ENCODE measurements at regions not wholly inside any gene's neighbourhood (a gene's known extent, or its start where the extent isn't known, plus 50 kb on each side); places are given as distances from the start of the nearest gene placed in this dataset.

GRCh38 chr4:125390727-125391126 is 76.0 kb downstream of the FAT4 start:
- FAIRE-seq: no peak
- DNase-seq (ENCODE audit: insufficient read length, low spot score): no peak
- TF ChIP-seq PAX5 (IDR thresholded peaks at IDR 0.05; ENCODE audit: insufficient read depth, low read length, severe bottlenecking) (no peak), POU2F2 (IDR thresholded peaks at IDR 0.05; ENCODE audit: low read depth, low read length) (no peak), SPI1 (IDR thresholded peaks at IDR 0.05; ENCODE audit: low read depth, low read length) (no peak), POLR2AphosphoS5 (IDR thresholded peaks at IDR 0.05; ENCODE audit: low read depth, low read length) (no peak), POLR2A (IDR thresholded peaks at IDR 0.05; ENCODE audit: low read depth, low read length) (no peak), TAF1 (IDR thresholded peaks at IDR 0.05; ENCODE audit: low read depth, low read length) (no peak)

- no peak for TF ChIP-seq TAF1 (IDR thresholded peaks at IDR 0.05; ENCODE audit: low read depth, low read length)
- TF ChIP-seq POLR2A (IDR thresholded peaks at IDR 0.05; ENCODE audit: low read depth, low read length): no peak
- TF ChIP-seq POLR2AphosphoS5 (IDR thresholded peaks at IDR 0.05; ENCODE audit: low read depth, low read length): no peak
- TF ChIP-seq PAX5 (IDR thresholded peaks at IDR 0.05; ENCODE audit: insufficient read depth, low read length, severe bottlenecking): no peak
- no peak for TF ChIP-seq SPI1 (IDR thresholded peaks at IDR 0.05; ENCODE audit: low read depth, low read length)
- TF ChIP-seq POU2F2 (IDR thresholded peaks at IDR 0.05; ENCODE audit: low read depth, low read length): no peak
- FAIRE-seq (no peak), DNase-seq (ENCODE audit: insufficient read length, low spot score) (no peak)
These were observed 77.9 kb downstream of the FAT4 start for GRCh38 chr4:125392694-125393093.

- no peak for TF ChIP-seq POLR2A (IDR thresholded peaks at IDR 0.05; ENCODE audit: low read depth, low read length)
- TF ChIP-seq POU2F2 (IDR thresholded peaks at IDR 0.05; ENCODE audit: low read depth, low read length): no peak
- no peak for TF ChIP-seq POLR2AphosphoS5 (IDR thresholded peaks at IDR 0.05; ENCODE audit: low read depth, low read length)
- no peak for TF ChIP-seq SPI1 (IDR thresholded peaks at IDR 0.05; ENCODE audit: low read depth, low read length)
- FAIRE-seq (no peak), DNase-seq (ENCODE audit: insufficient read length, low spot score) (no peak)
These were observed 79.1 kb downstream of the FAT4 start for GRCh38 chr4:125393825-125394224.

GRCh38 chr4:125397226-125397625 is 82.5 kb downstream of the FAT4 start:
- DNase-seq (ENCODE audit: insufficient read length, low spot score): no peak
- TF ChIP-seq POU2F2 (IDR thresholded peaks at IDR 0.05; ENCODE audit: low read depth, low read length) (no peak), SPI1 (IDR thresholded peaks at IDR 0.05; ENCODE audit: low read depth, low read length) (no peak)
- FAIRE-seq: no peak

- TF ChIP-seq POU2F2 (IDR thresholded peaks at IDR 0.05; ENCODE audit: low read depth, low read length) (no peak), TAF1 (IDR thresholded peaks at IDR 0.05; ENCODE audit: low read depth, low read length) (no peak), PAX5 (IDR thresholded peaks at IDR 0.05; ENCODE audit: insufficient read depth, low read length, severe bottlenecking) (no peak), POLR2A (IDR thresholded peaks at IDR 0.05; ENCODE audit: low read depth, low read length) (no peak), SPI1 (IDR thresholded peaks at IDR 0.05; ENCODE audit: low read depth, low read length) (no peak), POLR2AphosphoS5 (IDR thresholded peaks at IDR 0.05; ENCODE audit: low read depth, low read length) (no peak)
- no peak for FAIRE-seq
- DNase-seq (ENCODE audit: insufficient read length, low spot score): no peak
These were observed 83.7 kb downstream of the FAT4 start for GRCh38 chr4:125398263-125399002.

GRCh38 chr4:125400756-125401155 is 86.0 kb downstream of the FAT4 start:
- DNase-seq (ENCODE audit: insufficient read length, low spot score) (no peak), FAIRE-seq (no peak)

GRCh38 chr4:125401784-125402183 is 87.0 kb downstream of the FAT4 start:
- TF ChIP-seq SPI1 (IDR thresholded peaks at IDR 0.05; ENCODE audit: low read depth, low read length): no peak
- no peak for DNase-seq (ENCODE audit: insufficient read length, low spot score)
- FAIRE-seq: no peak

More at GRCh38 chr4:125400756-125401155, 86.0 kb downstream of the FAT4 start:
- TF ChIP-seq TAF1 (IDR thresholded peaks at IDR 0.05; ENCODE audit: low read depth, low read length) (no peak), PAX5 (IDR thresholded peaks at IDR 0.05; ENCODE audit: insufficient read depth, low read length, severe bottlenecking) (no peak), POLR2A (IDR thresholded peaks at IDR 0.05; ENCODE audit: low read depth, low read length) (no peak), SPI1 (IDR thresholded peaks at IDR 0.05; ENCODE audit: low read depth, low read length) (no peak), POLR2AphosphoS5 (IDR thresholded peaks at IDR 0.05; ENCODE audit: low read depth, low read length) (no peak), POU2F2 (IDR thresholded peaks at IDR 0.05; ENCODE audit: low read depth, low read length) (no peak)

- no peak for FAIRE-seq
- no peak for DNase-seq (ENCODE audit: insufficient read length, low spot score)
- TF ChIP-seq POLR2A (IDR thresholded peaks at IDR 0.05; ENCODE audit: low read depth, low read length): no peak
- TF ChIP-seq TAF1 (IDR thresholded peaks at IDR 0.05; ENCODE audit: low read depth, low read length): no peak
- no peak for TF ChIP-seq POU2F2 (IDR thresholded peaks at IDR 0.05; ENCODE audit: low read depth, low read length)
- no peak for TF ChIP-seq PAX5 (IDR thresholded peaks at IDR 0.05; ENCODE audit: insufficient read depth, low read length, severe bottlenecking)
- TF ChIP-seq POLR2AphosphoS5 (IDR thresholded peaks at IDR 0.05; ENCODE audit: low read depth, low read length): no peak
- no peak for TF ChIP-seq SPI1 (IDR thresholded peaks at IDR 0.05; ENCODE audit: low read depth, low read length)
These were observed 105.8 kb downstream of the FAT4 start for GRCh38 chr4:125420526-125420925.

GRCh38 chr4:125421547-125421946 is 106.8 kb downstream of the FAT4 start:
- no peak for TF ChIP-seq POU2F2 (IDR thresholded peaks at IDR 0.05; ENCODE audit: low read depth, low read length)
- TF ChIP-seq PAX5 (IDR thresholded peaks at IDR 0.05; ENCODE audit: insufficient read depth, low read length, severe bottlenecking): no peak
- TF ChIP-seq SPI1 (IDR thresholded peaks at IDR 0.05; ENCODE audit: low read depth, low read length): no peak
- no peak for TF ChIP-seq POLR2AphosphoS5 (IDR thresholded peaks at IDR 0.05; ENCODE audit: low read depth, low read length)
- no peak for TF ChIP-seq TAF1 (IDR thresholded peaks at IDR 0.05; ENCODE audit: low read depth, low read length)
- no peak for TF ChIP-seq POLR2A (IDR thresholded peaks at IDR 0.05; ENCODE audit: low read depth, low read length)
- no peak for DNase-seq (ENCODE audit: insufficient read length, low spot score)
- FAIRE-seq: no peak

GRCh38 chr4:125423124-125423523 is 108.4 kb downstream of the FAT4 start:
- TF ChIP-seq TAF1 (IDR thresholded peaks at IDR 0.05; ENCODE audit: low read depth, low read length) (no peak), SPI1 (IDR thresholded peaks at IDR 0.05; ENCODE audit: low read depth, low read length) (no peak), POLR2A (IDR thresholded peaks at IDR 0.05; ENCODE audit: low read depth, low read length) (no peak), POLR2AphosphoS5 (IDR thresholded peaks at IDR 0.05; ENCODE audit: low read depth, low read length) (no peak), PAX5 (IDR thresholded peaks at IDR 0.05; ENCODE audit: insufficient read depth, low read length, severe bottlenecking) (no peak), POU2F2 (IDR thresholded peaks at IDR 0.05; ENCODE audit: low read depth, low read length) (no peak)
- no peak for DNase-seq (ENCODE audit: insufficient read length, low spot score)
- FAIRE-seq: no peak
